GM18502 (cell line): ENCODE measurements at regions not wholly inside any gene's neighbourhood (a gene's known extent, or its start where the extent isn't known, plus 50 kb on each side); places are given as distances from the start of the nearest gene placed in this dataset.

Experiments used
- ATAC-seq: cut with Tn5 transposase; IDR thresholded peaks from one replicate; pipeline ENCODE4 v1.9.1; 2021; ENCODE audit warnings: mild to moderate bottlenecking; ENCODE audit not compliant: unreplicated experiment, poor library complexity

DNA sequence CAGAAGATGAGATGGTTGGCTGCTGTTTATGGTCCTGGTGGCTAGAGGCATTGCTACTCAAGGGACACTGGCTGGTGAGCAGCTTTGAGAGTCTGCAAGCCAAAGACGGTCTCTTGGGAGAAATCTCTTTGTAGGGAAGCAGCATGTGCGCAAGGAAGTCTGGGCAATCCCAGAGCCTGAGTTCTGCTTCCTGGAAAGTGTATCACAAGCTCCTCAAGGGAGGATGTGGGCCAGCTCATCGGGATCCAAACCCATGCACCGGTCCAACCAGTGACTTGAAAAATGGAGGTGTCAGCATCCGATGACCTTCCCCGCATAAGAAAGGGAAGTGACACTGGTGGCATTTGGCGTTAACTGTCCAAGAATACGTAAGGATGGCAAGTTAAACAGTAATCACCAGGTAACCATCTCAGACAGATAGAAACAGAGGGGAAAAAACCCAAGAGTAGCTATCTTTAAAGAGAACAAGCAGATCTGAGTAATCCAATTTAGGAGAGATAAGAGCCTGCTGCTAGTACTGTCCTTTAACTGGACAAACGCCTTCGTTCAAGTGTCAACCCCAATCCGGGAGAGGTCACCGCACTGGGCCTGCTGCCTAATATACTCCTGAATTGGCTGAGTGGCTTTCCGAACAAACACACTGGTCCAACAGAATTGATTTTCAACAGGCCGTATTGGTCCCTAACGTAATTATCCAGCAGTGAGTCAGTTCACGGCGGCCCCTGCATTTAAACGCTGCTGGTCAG is 303.0 kb upstream of the ZFHX3 start:
- no peak for ATAC-seq

DNA sequence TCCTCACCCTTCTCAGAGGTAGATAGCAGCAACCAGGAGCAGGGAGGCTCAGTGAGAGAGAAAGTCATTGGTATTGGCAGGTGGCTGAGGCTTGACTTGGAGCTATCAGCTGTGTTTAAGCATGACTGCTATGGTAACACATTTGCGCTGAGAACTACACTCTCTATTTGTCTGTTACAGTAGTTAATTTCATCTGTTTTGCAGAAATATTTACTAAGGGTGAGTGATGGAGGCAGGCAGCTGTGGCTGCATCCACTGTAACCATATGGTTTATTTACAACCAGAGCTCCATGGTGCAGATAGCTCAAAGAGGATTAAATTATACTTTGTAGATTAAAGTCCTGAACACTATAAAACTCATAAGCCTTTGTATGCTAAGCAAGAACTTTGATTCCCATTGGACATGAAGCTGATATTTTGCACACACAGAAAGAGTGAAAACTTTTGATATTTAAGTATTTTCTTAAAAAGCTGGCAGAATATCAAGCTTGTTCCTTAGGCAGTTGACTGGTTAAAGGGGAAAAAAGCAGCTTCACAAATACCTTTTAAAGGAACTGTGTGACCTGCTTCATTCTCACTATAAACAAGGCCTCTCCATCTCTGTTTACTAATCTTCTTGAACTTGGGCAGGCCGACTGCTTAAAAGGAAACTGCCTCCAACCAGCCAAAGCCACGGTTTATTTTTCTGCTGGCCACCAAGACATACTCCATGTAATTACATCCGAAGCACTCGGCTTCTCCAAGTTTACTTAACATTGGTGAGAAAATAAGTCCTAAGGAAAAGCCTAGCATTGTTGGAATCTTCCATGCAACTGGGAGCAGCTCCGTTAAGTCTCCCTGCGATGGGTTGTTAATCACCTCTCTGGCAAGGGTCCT is 299.8 kb upstream of the ZFHX3 start:
- no peak for ATAC-seq

DNA sequence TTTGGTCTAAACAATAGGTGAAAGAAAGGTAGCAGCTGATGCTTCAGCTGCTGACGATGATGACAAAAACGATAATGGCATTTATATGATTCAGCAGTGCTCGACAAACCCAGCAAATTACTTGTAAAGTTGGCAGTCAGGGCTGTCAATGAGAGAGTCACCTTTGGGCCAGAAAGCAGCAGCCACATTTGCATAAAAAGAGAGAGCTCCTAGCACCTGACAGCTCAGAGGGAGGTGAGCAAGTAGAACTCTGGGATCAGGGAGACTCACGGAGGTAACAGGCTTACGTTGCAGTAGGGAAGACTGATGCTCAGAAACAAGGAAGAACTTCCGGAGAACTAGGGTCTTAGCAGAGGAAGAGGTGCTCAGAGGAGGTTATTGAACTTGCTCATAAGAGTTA is 291.9 kb upstream of the ZFHX3 start:
- no peak for ATAC-seq

DNA sequence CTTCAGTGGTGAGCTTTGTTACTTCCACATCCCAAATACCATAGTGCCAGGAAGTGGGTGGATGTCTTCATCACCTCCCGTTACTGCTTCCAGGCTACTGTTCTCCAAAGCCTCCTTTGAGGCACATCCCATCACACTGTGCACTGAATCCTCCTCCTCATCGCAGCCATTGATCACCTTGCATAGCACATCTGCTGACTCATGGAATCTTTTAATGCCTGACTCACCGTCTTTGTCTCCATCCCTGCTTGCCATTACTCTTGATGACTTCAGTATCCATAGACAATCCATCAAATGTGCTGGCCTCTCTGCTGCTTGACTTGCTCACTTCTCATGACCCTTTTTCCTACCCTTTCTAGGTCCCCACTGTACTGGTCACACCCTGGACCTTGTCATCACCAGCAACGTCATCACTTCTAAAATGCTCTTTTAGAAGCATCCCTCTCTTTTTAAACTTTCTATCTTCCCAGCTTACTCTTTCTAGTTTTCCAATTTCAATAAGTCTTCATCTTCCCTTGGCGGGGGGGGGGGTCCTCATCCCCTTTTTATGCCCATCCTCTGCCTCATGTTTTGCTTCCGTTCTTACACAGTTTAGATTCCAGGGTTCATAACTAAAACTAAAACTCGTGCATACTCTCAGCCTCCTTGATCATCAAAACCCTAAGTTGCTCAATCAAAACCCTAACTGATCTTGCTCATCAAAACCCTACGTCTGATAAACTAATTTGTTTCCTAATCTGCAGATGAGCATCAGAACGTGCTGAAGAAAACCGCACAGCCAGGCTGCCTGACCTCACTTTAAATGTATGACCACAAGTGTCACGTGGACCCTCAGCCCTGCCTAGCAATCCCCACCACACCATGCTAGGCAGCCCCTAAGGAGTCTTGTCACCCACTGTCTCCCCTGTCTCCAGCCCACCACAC is 289.7 kb upstream of the ZFHX3 start:
- no peak for ATAC-seq

DNA sequence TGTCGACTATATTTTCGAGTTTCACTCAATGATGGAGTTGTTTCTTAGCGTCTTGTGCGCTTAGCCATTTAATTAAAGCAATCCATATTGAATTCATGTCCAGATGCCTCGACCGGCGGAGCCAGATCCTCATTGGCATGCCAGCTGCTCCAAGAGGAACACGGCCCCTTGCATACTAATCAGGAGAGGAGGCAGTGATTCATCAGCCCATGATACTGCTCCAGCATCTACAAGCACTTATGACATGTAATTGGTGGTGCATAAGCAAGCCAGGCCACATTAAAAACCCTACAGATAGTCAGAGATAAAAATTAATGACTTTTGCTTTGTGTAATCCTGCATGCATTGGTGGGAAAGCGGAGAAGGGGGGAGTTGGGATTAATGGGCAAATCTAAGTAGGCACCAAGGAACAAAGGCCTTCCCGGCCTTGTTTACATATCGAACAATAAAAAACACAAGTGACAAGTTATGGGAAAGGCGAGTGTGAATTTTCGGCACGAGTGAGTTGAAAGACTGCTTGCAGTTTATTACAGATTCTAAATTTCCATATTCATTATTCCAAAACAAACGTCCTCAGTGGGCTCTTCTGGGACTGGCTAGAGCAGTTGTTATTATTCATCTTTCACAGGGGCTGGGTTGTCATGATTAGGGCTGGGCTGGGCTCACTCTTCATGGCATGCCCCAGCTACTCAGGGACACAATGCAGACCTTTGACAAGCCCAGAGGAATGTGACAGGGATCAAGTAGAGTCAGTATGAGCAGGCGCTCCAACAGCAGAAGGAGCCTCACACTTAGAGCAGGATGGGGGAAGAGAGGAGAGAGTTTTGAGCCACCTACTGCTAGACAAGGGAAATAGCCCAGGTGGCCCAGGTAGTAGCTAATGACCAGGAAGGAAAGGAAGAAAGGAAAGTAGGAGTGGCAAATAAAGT is 281.7 kb upstream of the ZFHX3 start:
- ATAC-seq, result no peak

DNA sequence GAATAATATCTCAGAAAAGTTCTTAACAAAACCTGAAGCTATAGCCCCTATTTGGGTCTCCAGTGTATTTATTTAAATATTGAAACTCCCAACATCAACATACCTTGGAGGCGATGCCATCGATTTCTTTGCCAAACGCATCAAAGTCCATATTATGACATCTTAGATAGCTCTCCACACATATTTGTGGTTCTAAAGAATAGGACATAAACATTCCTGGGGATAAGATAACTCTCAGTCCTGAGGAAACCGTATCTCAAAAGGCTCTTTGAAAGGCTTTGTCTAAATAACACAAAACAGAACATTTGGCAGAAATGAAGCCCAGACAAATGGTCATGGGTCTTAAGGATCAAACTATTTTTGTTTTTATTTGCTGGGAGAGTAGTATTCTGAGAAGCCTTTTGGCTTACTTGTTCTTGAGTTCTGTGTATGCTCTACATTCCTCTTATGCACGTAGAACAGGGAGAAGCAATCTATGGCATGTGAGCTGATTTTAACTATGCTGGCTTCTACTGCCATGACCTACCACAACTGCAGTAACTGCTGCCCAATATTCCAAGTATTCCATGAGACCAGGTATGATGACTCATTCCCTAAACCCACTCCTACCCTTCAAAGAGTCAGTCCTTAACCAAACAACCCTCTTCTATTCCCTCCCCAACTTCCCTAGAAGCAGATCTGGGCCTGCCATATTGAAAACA is 279.0 kb upstream of the ZFHX3 start:
- ATAC-seq, result no peak

GRCh38 chr16:73326221-73326620 is 278.3 kb upstream of the ZFHX3 start:
- ATAC-seq, result no peak

DNA sequence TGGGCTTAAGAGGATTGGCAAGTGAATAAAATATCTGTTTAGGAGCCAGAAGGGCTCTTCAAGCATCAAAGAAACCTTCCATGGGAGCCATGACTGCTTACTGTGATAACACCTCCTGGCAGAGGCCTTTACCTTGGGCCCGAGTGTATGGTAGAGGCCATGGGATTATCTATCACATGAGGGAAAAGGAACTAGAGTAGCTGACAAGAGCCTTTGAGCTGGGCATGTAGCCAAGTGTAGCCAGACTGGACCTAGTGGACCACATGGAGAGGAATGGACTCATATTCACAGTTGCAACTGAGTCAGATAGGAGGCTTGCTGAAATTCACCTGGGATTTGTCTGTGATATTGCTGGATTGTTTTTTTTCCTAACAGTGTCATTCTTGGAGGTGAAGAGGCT is 276.0 kb upstream of the ZFHX3 start:
- no peak for ATAC-seq

DNA sequence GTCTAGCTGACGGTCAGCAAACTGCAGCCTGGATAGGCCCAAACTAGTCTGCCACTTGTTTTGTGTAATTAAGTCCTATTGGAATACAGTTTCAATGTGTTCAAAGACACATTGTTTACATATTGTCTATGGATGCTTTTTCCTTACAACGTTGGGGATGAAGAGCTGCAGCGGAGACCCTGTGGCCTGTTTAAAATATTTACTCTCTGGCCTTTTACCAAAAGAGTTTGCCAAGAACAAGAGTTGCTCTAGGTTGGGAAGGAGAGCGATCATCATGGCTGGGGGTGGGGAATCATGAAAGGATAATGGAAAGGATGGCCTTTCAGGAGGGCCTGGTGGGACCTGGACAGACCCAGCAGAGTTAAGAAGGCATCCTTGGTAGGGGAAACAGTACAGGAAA is 274.9 kb upstream of the ZFHX3 start:
- no peak for ATAC-seq

DNA sequence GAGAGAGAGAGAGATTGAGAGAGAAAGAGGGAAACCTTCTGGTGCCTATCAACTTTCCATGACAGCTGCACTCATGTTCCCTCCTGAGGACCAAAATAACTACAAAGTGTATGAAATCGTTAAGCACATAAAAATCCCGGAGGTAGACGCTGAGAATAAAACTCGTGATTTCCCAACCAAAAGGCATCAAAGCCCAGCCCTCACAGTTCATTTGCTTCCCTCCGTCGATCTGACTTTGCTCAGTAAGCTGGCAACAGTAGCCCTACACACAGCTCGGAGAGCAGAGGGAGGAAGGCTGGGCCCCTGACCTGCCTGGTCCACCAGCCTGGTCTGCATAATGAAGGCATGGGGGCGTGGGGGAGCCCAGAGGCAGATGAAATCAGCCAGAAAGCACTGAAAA is 273.9 kb upstream of the ZFHX3 start:
- no peak for ATAC-seq

- no peak for ATAC-seq
These were observed 271.8 kb upstream of the ZFHX3 start for GRCh38 chr16:73319737-73320136.

DNA sequence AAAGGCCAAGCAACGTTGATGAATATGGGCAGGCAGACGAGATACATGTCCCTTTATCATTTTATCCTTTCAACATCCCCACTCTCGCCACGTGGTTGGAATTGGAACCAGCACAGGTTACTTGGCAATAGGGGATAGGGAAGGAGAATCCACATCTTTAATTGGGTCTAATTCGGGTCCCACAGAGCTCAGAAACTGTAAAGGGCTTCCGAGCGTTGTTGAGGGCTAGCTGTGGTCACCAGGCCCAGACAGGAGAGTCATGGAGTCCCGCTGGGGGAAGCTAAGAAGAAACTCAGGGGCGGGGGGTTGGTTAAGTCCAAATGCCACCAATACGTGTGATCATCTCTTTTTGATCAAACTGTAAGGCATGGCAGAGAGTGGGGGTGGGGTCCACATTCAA is 271.3 kb upstream of the ZFHX3 start:
- no peak for ATAC-seq

GRCh38 chr16:73317321-73317857 is 269.5 kb upstream of the ZFHX3 start:
- no peak for ATAC-seq

GRCh38 chr16:73315645-73316044 is 267.7 kb upstream of the ZFHX3 start:
- peak; percentile 83 for ATAC-seq

- no peak for ATAC-seq
These were observed 266.0 kb upstream of the ZFHX3 start for GRCh38 chr16:73313950-73314349.

DNA sequence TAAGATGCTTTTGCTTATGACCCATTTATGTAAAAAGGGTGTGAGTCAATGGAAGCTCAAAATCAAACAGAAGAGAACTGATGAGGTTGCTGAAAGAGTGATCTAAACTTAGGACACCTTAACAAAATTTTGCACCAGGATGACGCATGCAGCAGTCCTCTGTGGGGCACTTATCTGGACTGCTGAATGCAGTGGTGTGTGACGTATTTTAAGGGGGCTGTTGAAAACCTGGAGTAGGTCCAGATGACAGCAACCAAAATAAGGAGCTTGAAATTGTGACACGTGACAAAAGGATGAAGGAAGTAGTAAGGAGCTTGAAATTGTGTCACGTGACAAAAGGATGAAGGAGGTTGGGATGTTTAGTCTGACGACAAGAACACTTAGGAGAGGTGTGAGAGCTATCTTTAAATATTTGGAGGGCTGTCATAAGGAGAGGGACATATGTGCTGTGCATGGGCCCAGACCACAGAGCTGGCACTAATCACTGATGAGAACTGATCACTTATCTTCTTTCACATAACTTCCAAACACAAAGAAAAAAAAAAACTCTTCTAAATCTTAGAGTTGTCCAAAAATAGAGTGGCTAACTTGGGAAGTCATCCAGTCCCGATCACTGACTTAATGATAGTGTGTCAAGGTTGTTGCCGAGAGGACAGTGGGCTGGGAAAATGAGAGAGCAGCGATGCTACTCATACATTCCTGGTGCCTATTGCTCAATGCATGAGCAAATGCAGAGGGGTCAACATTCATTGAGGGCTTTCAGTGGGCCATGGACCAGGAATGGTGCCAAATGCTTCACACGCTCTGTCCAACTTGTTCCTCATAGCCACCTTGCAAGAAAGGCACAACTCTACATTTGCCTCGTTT is 264.2 kb upstream of the ZFHX3 start:
- ATAC-seq, result no peak

DNA sequence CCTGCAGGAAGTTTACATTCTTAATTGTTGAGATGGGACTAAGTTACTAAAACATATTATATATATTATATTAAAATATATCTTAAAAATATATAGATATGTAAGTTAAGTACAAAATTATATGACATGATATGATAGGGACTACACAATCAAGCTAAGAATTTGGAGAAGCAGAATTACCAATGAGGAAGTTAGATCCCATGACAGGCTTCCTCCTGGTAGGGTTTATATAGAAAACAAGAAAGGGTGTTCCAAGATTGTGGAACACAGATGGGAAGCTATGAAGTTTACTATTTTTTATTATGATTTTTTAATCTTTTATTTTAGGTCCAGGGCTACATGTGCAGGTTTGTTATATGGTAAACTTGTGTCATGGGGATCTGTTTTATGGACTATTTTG is 260.8 kb upstream of the ZFHX3 start:
- ATAC-seq, result no peak

GRCh38 chr16:73306901-73307413 is 259.0 kb upstream of the ZFHX3 start:
- ATAC-seq, result no peak
